HCT116 (cell line): ENCODE measurements at regions not wholly inside any gene's neighbourhood (a gene's known extent, or its start where the extent isn't known, plus 50 kb on each side); places are given as distances from the start of the nearest gene placed in this dataset.

ENCODE experiments used
- EZH2 ChIP-seq: fragments of 200-600 bp; sonication (generic); IDR thresholded peaks from 2 replicates; pipeline ENCODE4 v1.6.1; 2017; ENCODE audit warnings: antibody characterized with exemption, mixed run types
- POLR2A ChIP-seq: IDR thresholded peaks from 2 replicates; pipeline ENCODE4 v1.7.0; 2011; ENCODE audit warnings: borderline replicate concordance; ENCODE audit not compliant: insufficient read depth, insufficient read length; ENCODE audit errors: extremely low read depth
- POLR2AphosphoS5 ChIP-seq: IDR thresholded peaks from 2 replicates; pipeline ENCODE4 v1.6.1; 2011; ENCODE audit warnings: mild to moderate bottlenecking, low read depth, low read length, moderate library complexity
- RAD21 ChIP-seq: IDR thresholded peaks from 2 replicates; pipeline ENCODE4 v1.6.1; 2012; ENCODE audit warnings: low read depth, mild to moderate bottlenecking
- SIN3A ChIP-seq: IDR thresholded peaks from 2 replicates; pipeline ENCODE4 v1.6.1; 2012; ENCODE audit warnings: low read depth
- SRF ChIP-seq: IDR thresholded peaks from 2 replicates; pipeline ENCODE4 v1.6.1; 2012; ENCODE audit warnings: low read depth
- TF ChIP-seq, protein P1 (sequence below), 3 experiments: fragments of 200-600 bp in 1 of 3; sonication (generic) in 1 of 3; IDR thresholded peaks in 2 of 3; conservative IDR thresholded peaks in 1 of 3; 2 replicates each; pipeline ENCODE4 v1.5.1; 2012 to 2017; ENCODE audit warnings: low read depth in 2 of 3, low read length in 2 of 3, antibody characterized with exemption in 1 of 3, borderline replicate concordance in 1 of 3, control low read depth in 1 of 3, mild to moderate bottlenecking in 1 of 3, mixed read lengths in 1 of 3, mixed run types in 1 of 3, moderate library complexity in 1 of 3; ENCODE audit not compliant: insufficient read depth in 1 of 3
- TF ChIP-seq, protein P2 (sequence below): IDR thresholded peaks from 2 replicates; pipeline ENCODE4 v1.6.1; 2012

DNA sequence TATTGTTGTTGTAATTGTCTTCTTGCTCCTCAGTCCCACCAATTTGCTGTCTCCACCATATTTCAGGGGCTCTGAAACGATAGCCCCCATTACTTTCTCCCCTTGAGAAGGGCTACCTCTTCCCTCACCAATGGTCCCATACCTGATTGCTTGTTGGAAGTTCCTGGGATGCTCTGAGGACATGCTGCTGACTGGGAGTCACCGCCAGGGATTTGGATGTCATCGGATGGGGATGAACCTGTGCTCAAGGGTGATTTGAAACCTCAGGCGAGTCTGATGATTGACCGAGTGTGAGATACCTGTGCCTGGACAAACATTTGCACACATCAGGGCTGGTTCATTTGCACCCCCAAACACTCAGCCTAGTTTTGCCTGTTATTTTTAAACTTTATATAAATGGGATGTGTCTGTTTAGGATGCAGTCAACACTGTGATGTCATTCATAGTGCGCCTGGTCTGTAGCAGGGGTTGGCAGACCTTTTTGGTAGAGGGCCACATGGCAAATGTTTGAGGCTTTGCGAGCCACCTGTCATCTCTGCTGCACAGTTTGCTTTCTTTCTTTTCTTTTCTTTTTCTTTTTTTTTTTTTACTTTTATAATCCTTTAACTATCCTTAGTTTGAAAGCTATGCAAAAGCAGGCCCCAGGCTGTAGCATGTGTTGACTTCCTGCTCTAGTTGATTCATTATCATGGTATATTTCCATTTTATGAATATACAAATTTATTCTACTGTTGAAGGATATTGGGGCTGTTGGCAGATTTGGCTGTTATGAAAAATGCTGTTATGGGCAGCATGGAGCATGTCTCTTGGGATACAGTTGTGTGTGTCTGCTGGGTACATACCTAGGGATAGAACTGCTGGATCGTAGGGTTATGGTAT is 118.5 kb upstream of the PHACTR3 start:
- TF ChIP-seq, protein P1, sequence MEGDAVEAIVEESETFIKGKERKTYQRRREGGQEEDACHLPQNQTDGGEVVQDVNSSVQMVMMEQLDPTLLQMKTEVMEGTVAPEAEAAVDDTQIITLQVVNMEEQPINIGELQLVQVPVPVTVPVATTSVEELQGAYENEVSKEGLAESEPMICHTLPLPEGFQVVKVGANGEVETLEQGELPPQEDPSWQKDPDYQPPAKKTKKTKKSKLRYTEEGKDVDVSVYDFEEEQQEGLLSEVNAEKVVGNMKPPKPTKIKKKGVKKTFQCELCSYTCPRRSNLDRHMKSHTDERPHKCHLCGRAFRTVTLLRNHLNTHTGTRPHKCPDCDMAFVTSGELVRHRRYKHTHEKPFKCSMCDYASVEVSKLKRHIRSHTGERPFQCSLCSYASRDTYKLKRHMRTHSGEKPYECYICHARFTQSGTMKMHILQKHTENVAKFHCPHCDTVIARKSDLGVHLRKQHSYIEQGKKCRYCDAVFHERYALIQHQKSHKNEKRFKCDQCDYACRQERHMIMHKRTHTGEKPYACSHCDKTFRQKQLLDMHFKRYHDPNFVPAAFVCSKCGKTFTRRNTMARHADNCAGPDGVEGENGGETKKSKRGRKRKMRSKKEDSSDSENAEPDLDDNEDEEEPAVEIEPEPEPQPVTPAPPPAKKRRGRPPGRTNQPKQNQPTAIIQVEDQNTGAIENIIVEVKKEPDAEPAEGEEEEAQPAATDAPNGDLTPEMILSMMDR (IDR thresholded peaks at IDR 0.05 in 2 of 3, conservative IDR thresholded peaks at IDR 0.05 in 1 of 3; ENCODE audit: borderline replicate concordance in 1 of 3, insufficient read depth in 1 of 3, low read depth in 2 of 3, low read length in 2 of 3): no peak
- no peak for TF ChIP-seq SRF
- TF ChIP-seq EZH2: no peak
- no peak for TF ChIP-seq POLR2A
- no peak for TF ChIP-seq SIN3A
- TF ChIP-seq, protein P2, sequence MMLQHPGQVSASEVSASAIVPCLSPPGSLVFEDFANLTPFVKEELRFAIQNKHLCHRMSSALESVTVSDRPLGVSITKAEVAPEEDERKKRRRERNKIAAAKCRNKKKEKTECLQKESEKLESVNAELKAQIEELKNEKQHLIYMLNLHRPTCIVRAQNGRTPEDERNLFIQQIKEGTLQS: no peak
- no peak for TF ChIP-seq RAD21
- no peak for TF ChIP-seq POLR2AphosphoS5
